GM20000 (cell line): ENCODE measurements at regions not wholly inside any gene's neighbourhood (a gene's known extent, or its start where the extent isn't known, plus 50 kb on each side); places are given as distances from the start of the nearest gene placed in this dataset.

Source experiments
- DNase-seq: peaks from one replicate; pipeline ENCODE4 v3.0.0; 2012; ENCODE audit warnings: low spot score
- TF ChIP-seq, protein P1 (sequence below): IDR thresholded peaks from 2 replicates; pipeline ENCODE4 v1.5.1; 2012; ENCODE audit warnings: mild to moderate bottlenecking, control low read depth; ENCODE audit errors: extremely low read depth, missing control alignments

DNA sequence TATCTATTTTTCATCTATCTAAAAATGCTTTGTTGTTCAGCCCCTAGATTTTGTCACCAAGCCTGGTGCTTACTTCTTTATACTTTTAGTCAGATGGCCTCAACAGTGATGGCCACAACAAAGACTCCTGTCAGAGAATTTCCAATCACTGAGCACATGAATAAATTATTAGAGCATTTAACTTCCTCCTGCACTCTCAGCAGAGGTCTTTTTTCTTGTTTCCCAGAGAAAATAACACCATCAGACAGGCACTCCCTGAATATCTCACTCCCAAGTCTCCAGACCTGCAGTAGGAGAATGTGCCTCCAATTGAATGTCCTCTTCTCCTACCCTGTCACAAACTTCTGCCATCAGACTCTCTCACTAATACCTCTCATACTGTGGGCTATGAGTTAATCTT is 616.0 kb upstream of the NR5A2 start:
- TF ChIP-seq, protein P1, sequence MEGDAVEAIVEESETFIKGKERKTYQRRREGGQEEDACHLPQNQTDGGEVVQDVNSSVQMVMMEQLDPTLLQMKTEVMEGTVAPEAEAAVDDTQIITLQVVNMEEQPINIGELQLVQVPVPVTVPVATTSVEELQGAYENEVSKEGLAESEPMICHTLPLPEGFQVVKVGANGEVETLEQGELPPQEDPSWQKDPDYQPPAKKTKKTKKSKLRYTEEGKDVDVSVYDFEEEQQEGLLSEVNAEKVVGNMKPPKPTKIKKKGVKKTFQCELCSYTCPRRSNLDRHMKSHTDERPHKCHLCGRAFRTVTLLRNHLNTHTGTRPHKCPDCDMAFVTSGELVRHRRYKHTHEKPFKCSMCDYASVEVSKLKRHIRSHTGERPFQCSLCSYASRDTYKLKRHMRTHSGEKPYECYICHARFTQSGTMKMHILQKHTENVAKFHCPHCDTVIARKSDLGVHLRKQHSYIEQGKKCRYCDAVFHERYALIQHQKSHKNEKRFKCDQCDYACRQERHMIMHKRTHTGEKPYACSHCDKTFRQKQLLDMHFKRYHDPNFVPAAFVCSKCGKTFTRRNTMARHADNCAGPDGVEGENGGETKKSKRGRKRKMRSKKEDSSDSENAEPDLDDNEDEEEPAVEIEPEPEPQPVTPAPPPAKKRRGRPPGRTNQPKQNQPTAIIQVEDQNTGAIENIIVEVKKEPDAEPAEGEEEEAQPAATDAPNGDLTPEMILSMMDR: no peak
- DNase-seq: no peak

DNA sequence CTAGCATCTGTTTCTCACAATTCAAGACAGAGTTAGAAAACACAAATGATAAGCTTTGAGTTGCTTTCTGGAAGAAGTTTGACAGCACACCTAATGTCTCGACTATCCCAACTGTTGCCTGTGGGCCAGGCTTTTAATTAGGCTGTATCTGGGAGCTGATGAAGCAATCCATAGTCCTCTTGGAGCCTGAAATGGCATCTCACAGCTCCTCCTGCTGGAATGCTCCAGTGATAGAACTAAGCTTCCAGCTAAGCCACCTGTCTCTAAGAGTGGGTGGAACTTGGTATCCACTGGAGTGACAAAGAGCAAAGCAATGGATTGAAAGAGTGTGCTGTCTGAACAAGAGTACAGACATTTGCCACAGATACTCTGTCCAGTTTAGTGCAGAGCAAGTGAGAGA is 605.3 kb upstream of the NR5A2 start:
- TF ChIP-seq, protein P1: no peak
- no peak for DNase-seq

DNA sequence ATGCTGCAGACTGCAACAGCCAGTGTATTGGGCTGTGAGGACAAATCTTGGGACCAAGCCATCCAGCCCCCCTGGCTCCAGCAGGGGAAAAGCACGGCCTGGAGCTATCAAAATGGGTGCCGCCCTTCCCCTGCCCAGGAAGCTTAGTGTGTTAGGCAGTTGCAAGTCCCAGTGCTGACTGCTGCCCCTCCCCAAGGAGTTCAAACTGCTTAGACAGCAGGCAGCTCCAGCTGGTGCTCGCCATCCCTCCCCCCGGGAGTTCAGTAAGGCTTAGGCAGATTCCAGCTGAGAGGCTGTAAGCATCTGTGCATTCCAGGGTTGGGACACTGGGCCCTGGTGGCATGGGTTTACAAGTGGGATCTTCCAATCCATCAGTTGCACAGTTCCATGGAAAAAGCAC is 579.6 kb upstream of the NR5A2 start:
- no peak for DNase-seq
- TF ChIP-seq, protein P1: no peak

DNA sequence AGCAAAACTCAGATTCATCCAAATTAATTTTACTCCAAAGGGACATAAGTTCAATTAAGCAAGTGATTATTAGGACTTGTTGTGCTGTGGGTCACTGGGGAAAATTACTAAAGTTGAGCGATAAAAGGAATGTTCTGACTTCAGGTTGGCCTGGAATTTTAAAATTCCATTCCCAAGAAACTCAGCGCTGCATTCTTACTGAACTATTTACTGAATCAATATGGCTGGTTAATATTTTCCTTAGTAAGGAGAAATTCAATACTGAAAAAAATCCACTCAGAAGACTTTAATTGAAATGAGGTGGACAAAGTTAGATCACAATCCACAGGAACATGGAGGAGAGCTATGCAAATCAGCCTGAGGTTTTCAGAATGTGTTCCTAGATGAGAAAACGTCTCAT is 578.9 kb upstream of the NR5A2 start:
- no peak for DNase-seq
- TF ChIP-seq, protein P1: no peak

DNA sequence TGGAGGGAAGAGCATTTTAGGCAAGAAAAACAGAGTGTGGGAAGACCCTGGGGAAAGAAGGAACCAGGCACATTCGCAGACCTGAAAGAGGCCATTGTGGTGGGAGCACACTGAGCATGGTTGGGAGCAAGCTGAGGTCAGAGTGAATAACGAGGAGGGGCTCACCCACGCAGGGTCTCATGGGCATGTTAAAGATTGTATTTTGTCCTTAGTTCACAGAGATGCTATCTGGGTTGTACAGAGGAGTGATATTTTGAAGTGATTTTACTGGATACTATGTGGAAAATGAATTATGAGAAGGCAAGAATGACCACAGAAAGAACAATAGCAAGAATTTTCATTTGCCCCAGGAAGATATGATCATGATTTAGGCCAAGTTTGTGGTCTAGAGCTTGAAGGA is 578.3 kb upstream of the NR5A2 start:
- DNase-seq: no peak
- TF ChIP-seq, protein P1: no peak

DNA sequence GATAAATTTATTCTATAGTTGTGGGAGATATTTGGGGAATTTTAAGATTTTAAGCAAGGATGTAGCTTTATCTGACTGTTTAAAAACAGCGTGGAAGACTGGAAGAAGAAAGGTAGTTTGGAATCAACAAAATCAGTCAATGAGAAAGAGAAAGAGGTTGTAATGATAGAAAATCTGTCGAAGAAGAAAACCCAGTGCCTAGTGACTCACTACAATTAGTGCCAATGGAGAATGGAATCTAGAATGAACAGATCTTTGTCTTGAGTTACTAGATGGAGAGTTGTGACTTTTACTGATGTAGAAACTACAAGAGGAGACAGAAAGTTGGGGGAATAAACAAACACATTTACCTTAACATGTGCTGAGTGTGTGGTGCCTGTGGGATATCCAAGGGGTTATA is 577.8 kb upstream of the NR5A2 start:
- no peak for DNase-seq
- TF ChIP-seq, protein P1: no peak

DNA sequence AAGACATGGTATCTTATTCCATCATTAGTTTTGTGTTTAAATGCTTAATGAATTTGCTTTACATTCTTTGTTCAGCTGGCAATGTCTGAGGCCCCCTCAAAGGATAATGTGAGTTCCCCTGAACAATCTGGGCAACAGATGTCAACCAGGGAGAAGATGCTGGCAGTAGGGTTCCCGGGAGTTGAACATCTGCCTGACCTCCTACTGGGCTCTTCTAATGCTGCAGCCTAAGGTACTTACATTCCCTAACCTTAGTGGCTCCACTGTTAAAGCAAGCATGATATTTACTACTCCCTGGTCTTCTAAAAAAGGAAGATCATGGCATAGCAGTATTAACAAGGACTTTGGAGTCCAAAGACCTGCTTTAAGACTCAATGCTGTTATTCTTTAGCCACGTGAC is 574.9 kb upstream of the NR5A2 start:
- TF ChIP-seq, protein P1: no peak
- no peak for DNase-seq
